HG03175 (cell line): ENCODE measurements at regions not wholly inside any gene's neighbourhood (a gene's known extent, or its start where the extent isn't known, plus 50 kb on each side); places are given as distances from the start of the nearest gene placed in this dataset.

Source experiments
- ATAC-seq: cut with Tn5 transposase; IDR thresholded peaks from one replicate; pipeline ENCODE4 v1.9.1; 2021; ENCODE audit warnings: mild to moderate bottlenecking, moderate library complexity; ENCODE audit not compliant: unreplicated experiment

GRCh38 chr9:28166179-28166578, 592.9 kb upstream of the C9orf72 start:
- ATAC-seq: no peak

- no peak for ATAC-seq
These were observed 603.9 kb upstream of the C9orf72 start for GRCh38 chr9:28177142-28177541.

GRCh38 chr9:28177925-28178324, 604.6 kb upstream of the C9orf72 start:
- ATAC-seq: no peak

GRCh38 chr9:28179893-28180292, 606.6 kb upstream of the C9orf72 start:
- ATAC-seq: no peak

- no peak for ATAC-seq
These were observed 617.7 kb upstream of the C9orf72 start for GRCh38 chr9:28190981-28191380.

GRCh38 chr9:28197653-28198052, 624.4 kb upstream of the C9orf72 start:
- no peak for ATAC-seq

GRCh38 chr9:28203036-28203435, 629.8 kb upstream of the C9orf72 start:
- no peak for ATAC-seq

- ATAC-seq: no peak
These were observed 633.0 kb upstream of the C9orf72 start for GRCh38 chr9:28206280-28206679.

- ATAC-seq: no peak
These were observed 634.4 kb upstream of the C9orf72 start for GRCh38 chr9:28207657-28208056.

GRCh38 chr9:28209130-28209529, 635.8 kb upstream of the C9orf72 start:
- ATAC-seq: no peak

- no peak for ATAC-seq
These were observed 639.7 kb upstream of the C9orf72 start for GRCh38 chr9:28212979-28213378.

- ATAC-seq: no peak
These were observed 642.4 kb upstream of the C9orf72 start for GRCh38 chr9:28215536-28216299.

- ATAC-seq: no peak
These were observed 659.4 kb upstream of the C9orf72 start for GRCh38 chr9:28232686-28233085.

- no peak for ATAC-seq
These were observed 661.0 kb upstream of the C9orf72 start for GRCh38 chr9:28234133-28234893.

- ATAC-seq: no peak
These were observed 661.6 kb upstream of the C9orf72 start for GRCh38 chr9:28234894-28235277.

GRCh38 chr9:28249424-28249823, 676.1 kb upstream of the C9orf72 start:
- no peak for ATAC-seq

- ATAC-seq: no peak
These were observed 681.9 kb upstream of the C9orf72 start for GRCh38 chr9:28255174-28255573.

GRCh38 chr9:28260330-28260729, 687.0 kb upstream of the C9orf72 start:
- no peak for ATAC-seq

- no peak for ATAC-seq
These were observed 691.1 kb upstream of the C9orf72 start for GRCh38 chr9:28264368-28264767.

GRCh38 chr9:28267351-28267750, 694.1 kb upstream of the C9orf72 start:
- no peak for ATAC-seq

GRCh38 chr9:28270156-28270555, 696.9 kb upstream of the C9orf72 start:
- no peak for ATAC-seq

- no peak for ATAC-seq
These were observed 698.8 kb upstream of the C9orf72 start for GRCh38 chr9:28272127-28272526.
